ENCODE measurements at regions not wholly inside any gene's neighbourhood (a gene's known extent, or its start where the extent isn't known, plus 50 kb on each side); places are given as distances from the start of the nearest gene placed in this dataset.

DNA sequence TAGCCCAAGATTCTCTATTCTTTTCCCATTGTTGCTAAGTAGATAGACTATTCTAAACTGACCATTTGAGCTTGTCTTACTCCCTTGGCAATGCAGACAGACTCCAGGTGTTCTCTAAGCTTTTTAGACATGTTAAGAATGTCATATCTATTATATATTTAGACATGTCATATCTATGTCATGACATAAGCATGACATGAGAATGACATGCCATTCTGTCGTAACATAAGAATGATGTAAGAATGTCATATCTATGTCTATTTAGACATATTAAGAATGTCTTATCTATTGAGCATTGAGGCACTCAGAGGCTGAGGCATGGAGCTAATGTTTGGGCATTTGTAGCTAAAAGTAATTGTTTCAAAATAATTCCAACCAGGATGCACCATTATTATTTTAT is 277.3 kb upstream of the ATP2B1 start:
- TF ChIP-seq GATA2 (IDR thresholded peaks at IDR 0.05; ENCODE audit: low read depth, low read length) (no peak), GATA3 (IDR thresholded peaks at IDR 0.05; ENCODE audit: low read depth, low read length) (no peak)

All from SH-SY5Y (cell line).